Inflammatory macrophage (primary cell): ENCODE measurements at regions not wholly inside any gene's neighbourhood (a gene's known extent, or its start where the extent isn't known, plus 50 kb on each side); places are given as distances from the start of the nearest gene placed in this dataset.

ENCODE experiments used
- DNase-seq, 2 donors: peaks; one replicate each; pipeline ENCODE4 v3.0.0-alpha.2; 2020 to 2022

GRCh38 chr2:150309311-150310080, 178.0 kb downstream of the RND3 start:
- no peak for DNase-seq

GRCh38 chr2:150307258-150307657, 180.2 kb downstream of the RND3 start:
- no peak for DNase-seq

GRCh38 chr2:150303281-150303680, 184.2 kb downstream of the RND3 start:
- DNase-seq = no peak

- no peak for DNase-seq
Observed at GRCh38 chr2:150298571-150299305, 188.7 kb downstream of the RND3 start.

- DNase-seq = no peak
Observed at GRCh38 chr2:150296770-150297546, 190.5 kb downstream of the RND3 start.

GRCh38 chr2:150295544-150295943, 191.9 kb downstream of the RND3 start:
- no peak for DNase-seq

GRCh38 chr2:150293771-150294170, 193.7 kb downstream of the RND3 start:
- DNase-seq = no peak

GRCh38 chr2:150292807-150293206, 194.7 kb downstream of the RND3 start:
- DNase-seq = no peak

GRCh38 chr2:150292192-150292591, 195.3 kb downstream of the RND3 start:
- no peak for DNase-seq

- DNase-seq = no peak
Observed at GRCh38 chr2:150286730-150287362, 200.6 kb downstream of the RND3 start.

- no peak for DNase-seq
Observed at GRCh38 chr2:150284116-150284515, 203.4 kb downstream of the RND3 start.

- DNase-seq = no peak
Observed at GRCh38 chr2:150282771-150283371, 204.6 kb downstream of the RND3 start.

GRCh38 chr2:150282357-150282756, 205.1 kb downstream of the RND3 start:
- no peak for DNase-seq

GRCh38 chr2:150280231-150280630, 207.2 kb downstream of the RND3 start:
- no peak for DNase-seq

- DNase-seq = no peak
Observed at GRCh38 chr2:150279686-150280085, 207.8 kb downstream of the RND3 start.

- DNase-seq = no peak
Observed at GRCh38 chr2:150276737-150277136, 210.7 kb downstream of the RND3 start.

GRCh38 chr2:150274108-150274507, 213.4 kb downstream of the RND3 start:
- DNase-seq = no peak

GRCh38 chr2:150271952-150272802, 215.3 kb downstream of the RND3 start:
- no peak for DNase-seq

- no peak for DNase-seq
Observed at GRCh38 chr2:150267651-150268415, 219.6 kb downstream of the RND3 start.

- DNase-seq = no peak
Observed at GRCh38 chr2:150266931-150267330, 220.5 kb downstream of the RND3 start.

- no peak for DNase-seq
Observed at GRCh38 chr2:150264442-150264841, 223.0 kb downstream of the RND3 start.
